HG03103 (cell line): ENCODE measurements at regions not wholly inside any gene's neighbourhood (a gene's known extent, or its start where the extent isn't known, plus 50 kb on each side); places are given as distances from the start of the nearest gene placed in this dataset.
A peak's percentile ranks its signal among the peaks of the same experiment; 100 is the strongest.
"Not testable (repeated sequence)": the region's sequence is repeated elsewhere in the genome, so short reads cannot be mapped to it uniquely, and the experiment has no call there.

Source experiments
- ATAC-seq: cut with Tn5 transposase; IDR thresholded peaks from one replicate; pipeline ENCODE4 v1.9.1; 2021; ENCODE audit warnings: low read depth; ENCODE audit not compliant: unreplicated experiment

GRCh38 chr18:67145586-67146292 is 370.8 kb downstream of the DSEL start:
- no peak for ATAC-seq

DNA sequence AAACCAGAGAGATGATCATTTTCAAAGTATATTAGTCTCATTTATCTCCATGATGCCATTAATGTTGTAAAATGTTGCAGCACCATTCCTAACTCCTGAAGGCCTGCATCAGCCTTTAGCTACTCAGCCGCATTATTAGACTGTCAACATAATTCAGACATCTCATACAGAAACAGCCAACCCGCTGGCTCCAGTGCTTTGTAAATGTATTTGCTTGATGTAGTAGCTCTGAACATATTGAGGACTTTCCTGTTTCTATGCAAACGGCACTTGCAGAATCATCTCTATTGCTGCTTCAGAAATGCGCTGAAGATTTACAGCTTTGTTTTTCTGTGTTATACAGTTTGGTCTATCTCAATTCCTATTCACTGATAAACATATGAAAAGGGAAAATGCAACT is 372.2 kb downstream of the DSEL start:
- no peak for ATAC-seq

DNA sequence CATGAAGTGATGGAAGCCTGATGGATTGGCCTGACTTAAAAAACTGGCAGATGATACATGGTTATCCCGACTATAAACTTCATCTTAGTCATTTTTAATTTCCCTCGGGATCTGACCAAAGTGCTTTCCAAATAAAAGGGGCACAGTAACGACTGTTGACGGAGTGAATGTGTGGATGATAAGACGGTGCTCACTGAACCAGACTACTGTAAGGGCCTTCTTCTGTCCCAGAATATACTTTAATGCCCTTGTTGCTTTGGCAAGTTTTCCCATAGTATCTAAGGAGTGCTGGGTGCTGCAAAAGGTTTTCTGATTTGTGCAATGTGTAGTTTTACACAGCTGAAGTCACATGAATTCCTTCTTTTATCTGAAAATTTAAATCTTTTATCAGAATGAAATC is 373.5 kb downstream of the DSEL start:
- ATAC-seq: no peak

DNA sequence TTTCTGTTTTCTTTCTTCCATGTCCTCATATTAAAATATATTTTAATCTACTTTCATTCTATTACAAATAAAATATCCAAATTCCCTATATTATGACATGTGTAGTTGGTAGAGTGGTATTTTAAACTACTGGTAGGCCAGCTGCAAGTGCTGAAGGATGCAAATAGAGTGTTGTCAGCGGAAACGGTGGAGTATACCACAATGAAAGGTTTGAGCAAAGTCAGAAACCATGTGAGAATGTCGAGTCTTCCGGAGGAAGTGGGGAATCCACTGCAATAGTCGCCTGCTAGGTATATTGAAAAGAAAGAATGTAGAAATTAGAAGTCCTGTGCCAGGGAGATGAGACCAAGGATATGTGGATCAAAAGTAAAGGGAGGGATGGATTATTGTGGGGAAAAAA is 373.9 kb downstream of the DSEL start:
- ATAC-seq: no peak

DNA sequence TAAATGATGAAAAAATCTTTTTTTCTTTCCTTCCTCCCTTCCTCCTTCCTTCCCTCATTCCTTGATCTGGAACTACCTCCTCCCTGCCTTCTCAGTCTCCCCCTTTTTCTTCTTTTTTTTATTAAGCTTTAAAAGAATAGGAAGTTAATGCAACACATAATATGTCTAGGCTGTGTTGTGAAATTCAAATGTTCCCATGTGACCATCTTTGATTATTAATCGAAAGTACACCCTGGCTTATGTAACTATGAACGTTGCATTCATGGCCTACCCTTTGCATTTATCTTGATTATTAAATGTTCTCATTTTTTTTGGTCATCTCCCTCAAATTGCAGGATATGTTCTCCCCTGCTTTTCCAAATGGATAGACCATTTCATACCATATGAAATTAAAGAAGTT is 376.0 kb downstream of the DSEL start:
- no peak for ATAC-seq

DNA sequence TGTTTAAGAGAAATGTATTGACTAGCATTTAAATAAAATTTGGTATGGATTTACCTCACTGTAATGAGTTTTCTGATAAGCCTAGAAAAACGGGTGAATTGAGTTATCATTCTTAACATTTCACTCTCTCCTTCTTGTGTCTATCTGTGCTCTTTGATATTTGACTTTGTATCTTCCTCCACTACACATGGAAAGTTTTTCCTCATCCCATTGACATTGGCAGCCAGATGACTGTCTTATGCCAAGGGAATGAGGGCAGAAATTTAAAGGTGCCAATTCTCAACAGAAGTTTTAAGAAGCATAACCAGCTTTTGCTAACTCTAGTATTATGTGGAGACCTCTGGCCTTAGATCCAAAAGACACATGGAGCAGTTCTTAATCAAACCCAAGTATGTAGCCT is 376.6 kb downstream of the DSEL start:
- ATAC-seq: no peak

- ATAC-seq: no peak
Observed at GRCh38 chr18:67135981-67136380, 380.5 kb downstream of the DSEL start.

DNA sequence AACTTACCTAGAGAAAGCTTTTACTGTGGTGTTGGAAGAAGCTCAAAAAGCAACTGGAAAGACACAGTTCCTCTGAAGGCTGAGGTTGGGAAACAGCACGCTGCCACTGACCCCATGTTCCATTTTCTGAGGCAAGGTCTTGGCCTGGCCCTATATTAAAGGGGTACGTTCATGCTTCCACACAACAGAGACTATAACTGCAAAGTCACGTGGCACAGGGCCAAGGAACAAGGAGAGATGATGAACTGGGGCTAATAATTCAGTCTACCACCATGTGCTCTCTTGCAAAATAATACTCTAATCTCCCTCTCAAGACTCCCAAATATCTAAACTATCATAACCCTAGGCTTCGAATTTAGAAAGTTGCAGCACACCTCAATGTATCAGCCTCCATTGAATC is 381.6 kb downstream of the DSEL start:
- ATAC-seq: no peak

GRCh38 chr18:67133669-67134068 is 382.9 kb downstream of the DSEL start:
- ATAC-seq: no peak

DNA sequence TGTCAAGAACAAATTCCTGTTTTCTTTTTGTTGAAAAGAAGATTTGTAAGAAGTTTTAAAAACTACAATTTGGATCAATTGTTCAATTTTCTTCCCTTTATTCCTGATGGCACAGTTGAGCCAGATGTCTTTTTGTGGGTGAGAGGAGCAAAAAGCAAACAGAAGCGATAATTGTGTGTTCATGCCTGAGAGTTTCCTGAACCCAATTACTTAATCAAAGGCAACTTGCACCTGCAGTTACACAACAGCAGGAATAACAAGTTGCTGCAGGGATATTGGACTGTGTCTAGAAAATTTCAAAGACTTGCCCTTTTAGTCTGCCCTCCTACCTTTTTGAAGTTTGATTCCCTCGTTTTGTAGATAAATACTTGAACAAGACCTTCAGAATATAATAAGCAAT is 383.6 kb downstream of the DSEL start:
- ATAC-seq: no peak

- ATAC-seq: no peak
Observed at GRCh38 chr18:67131498-67131897, 385.0 kb downstream of the DSEL start.

DNA sequence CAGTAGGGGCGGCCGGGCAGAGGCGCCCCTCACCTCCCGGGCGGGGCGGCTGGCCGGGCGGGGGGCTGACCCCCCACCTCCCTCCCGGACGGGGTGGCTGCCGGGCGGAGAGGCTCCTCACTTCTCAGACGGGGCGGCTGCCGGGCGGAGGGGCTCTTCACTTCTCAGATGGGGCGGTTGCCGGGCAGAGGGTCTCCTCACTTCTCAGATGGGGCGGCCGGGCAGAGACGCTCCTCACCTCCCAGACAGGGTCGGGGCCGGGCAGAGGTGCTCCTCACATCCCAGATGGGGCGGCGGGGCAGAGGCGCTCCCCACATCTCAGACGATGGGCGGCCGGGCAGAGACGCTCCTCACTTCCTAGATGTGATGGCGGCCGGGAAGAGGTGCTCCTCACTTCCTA is 389.8 kb downstream of the DSEL start:
- not testable (repeated sequence) for ATAC-seq

DNA sequence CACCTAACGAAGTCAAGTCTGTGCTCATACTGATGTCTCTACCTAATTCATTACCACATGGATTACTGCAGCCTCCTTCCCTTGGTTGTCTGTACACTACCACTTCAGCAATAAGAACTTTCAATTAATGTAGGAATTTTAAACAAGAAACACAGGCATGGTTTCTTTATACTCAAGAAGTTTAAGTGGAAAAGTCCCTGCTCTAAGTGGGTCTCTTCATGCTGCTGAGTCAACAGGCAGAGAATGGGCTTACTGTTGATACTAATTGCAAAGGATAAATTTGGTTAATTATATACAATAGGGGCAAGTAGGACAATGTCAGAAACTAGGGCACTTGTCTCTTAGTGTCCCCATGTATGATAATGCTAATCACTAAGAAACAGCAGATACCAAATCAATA is 392.6 kb downstream of the DSEL start:
- ATAC-seq: no peak

GRCh38 chr18:67117804-67118203 is 398.7 kb downstream of the DSEL start:
- no peak for ATAC-seq

- ATAC-seq: no peak
Observed at GRCh38 chr18:67109535-67109934, 407.0 kb downstream of the DSEL start.

- ATAC-seq: no peak
Observed at GRCh38 chr18:67108894-67109293, 407.6 kb downstream of the DSEL start.

DNA sequence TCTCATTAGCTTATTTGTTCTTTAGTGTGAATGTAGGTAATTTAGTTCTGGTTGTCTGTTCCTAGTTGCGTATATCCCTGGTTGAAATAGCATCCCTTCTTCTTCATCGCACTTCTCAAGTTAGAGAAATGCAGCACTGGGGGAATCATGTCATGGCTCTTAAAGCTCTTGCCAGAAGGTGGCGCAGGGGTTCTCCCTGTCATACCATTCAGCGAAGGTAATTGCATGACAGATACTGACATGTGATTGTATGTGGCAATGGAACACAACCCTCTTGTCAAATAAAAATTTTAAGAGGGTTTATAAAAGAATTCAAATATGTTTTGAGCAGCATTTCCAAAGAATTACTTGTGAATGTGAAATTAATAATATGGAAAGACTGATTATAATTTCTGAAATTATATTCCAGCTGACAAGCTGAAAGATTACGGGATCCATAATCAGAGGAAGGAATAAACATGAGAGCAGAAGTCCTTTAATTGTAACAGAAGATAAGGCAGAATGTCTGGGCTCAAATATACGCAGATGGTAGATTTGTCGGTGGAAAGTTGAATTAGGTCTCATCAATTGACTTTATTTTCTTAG is 411.7 kb downstream of the DSEL start:
- peak; percentile 87 for ATAC-seq

GRCh38 chr18:67094123-67094522 is 422.4 kb downstream of the DSEL start:
- ATAC-seq: no peak

DNA sequence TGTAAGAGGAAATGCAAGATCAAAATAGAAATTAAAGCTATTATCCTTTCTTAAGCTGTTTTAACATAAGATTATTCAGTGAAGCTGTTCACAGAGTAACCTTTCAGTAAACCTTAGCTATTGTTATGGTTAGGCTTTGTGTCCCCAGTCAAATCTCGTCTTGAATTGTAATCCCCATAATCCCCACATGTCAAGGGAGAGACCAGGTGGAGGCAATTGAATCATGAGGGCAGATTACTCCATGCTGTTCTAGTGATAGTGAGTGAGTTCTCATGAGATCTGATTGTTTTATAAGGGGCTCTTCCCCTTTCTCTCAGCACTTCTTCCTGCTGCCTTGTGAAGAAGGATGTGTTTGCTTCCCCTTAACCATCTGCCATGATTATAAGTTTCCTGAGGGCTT is 424.4 kb downstream of the DSEL start:
- ATAC-seq: no peak

GRCh38 chr18:67081482-67082211 is 434.9 kb downstream of the DSEL start:
- ATAC-seq: no peak

GRCh38 chr18:67080601-67081000 is 435.9 kb downstream of the DSEL start:
- ATAC-seq: no peak

DNA sequence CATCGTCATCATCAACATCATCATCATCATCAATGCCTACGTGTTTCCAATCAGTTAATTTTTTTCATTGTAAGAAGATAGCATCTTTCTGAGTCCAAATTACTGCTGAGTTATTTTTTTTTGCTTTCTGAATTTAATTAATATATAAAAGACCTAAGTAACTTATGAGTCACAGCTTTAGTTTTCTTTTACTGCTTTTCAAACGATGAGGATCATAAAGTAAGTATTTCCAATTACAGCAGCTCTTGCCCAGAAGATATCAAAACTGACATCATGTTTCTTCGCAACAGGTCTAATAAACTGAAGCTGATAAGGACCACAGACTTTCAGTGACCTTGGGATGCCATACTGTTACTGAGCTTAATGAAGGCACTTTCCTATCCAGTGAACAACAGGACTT is 442.2 kb downstream of the DSEL start:
- ATAC-seq: no peak
